OCI-LY3 (cell line): ENCODE measurements at regions not wholly inside any gene's neighbourhood (a gene's known extent, or its start where the extent isn't known, plus 50 kb on each side); places are given as distances from the start of the nearest gene placed in this dataset.

Experiments
- H2AFZ ChIP-seq: fragments of 200-600, 300-600 bp; shearing (Covaris generic); 2 replicates; pipeline ENCODE4 v1.6.0; 2014; ENCODE audit warnings: antibody characterized with exemption, low read depth, low read length
- H3K27ac ChIP-seq: fragments of 200-600, 300-600 bp; sonication (generic); 2 replicates; pipeline ENCODE4 v1.5.1; 2014; ENCODE audit warnings: mild to moderate bottlenecking, low read length, moderate library complexity, mixed read lengths
- H3K27me3 ChIP-seq: fragments of 200-600, 300-600 bp; sonication (generic); 2 replicates; pipeline ENCODE4 v1.6.1; 2014; ENCODE audit warnings: low read depth, low read length, mixed read lengths
- H3K36me3 ChIP-seq: fragments of 200-600, 300-600 bp; sonication (generic); replicated peaks from 2 replicates; pipeline ENCODE3; 2014; ENCODE audit warnings: low read depth, low read length, mixed read lengths
- H3K4me1 ChIP-seq: fragments of 300-600, 200-600 bp; sonication (generic); 2 replicates; pipeline ENCODE4 v1.6.1; 2014; ENCODE audit warnings: low read length, mixed read lengths
- H3K4me2 ChIP-seq: fragments of 200-600, 300-600 bp; sonication (generic); 2 replicates; pipeline ENCODE4 v1.6.1; 2014; ENCODE audit warnings: low read length, mixed read lengths
- H3K4me3 ChIP-seq: fragments of 300-600, 200-600 bp; sonication (generic); 2 replicates; pipeline ENCODE4 v1.5.1; 2014; ENCODE audit warnings: antibody characterized with exemption, mild to moderate bottlenecking, low read length, moderate library complexity
- H3K79me2 ChIP-seq: fragments of 300-600, 200-600 bp; shearing (Covaris generic); 2 replicates; pipeline ENCODE4 v1.6.1; 2014; ENCODE audit warnings: mild to moderate bottlenecking, low read length, mixed read lengths
- H3K9ac ChIP-seq: fragments of 300-600, 200-600 bp; shearing (Covaris generic); 2 replicates; pipeline ENCODE4 v1.6.0; 2014; ENCODE audit warnings: mild to moderate bottlenecking, low read length, moderate library complexity
- H3K9me3 ChIP-seq: fragments of 200-600, 300-600 bp; shearing (Covaris generic); 2 replicates; pipeline ENCODE4 v1.6.1; 2014; ENCODE audit warnings: low read length, mixed read lengths; ENCODE audit not compliant: insufficient read depth
- H4K20me1 ChIP-seq: fragments of 200-600, 300-600 bp; sonication (generic); 2 replicates; pipeline ENCODE4 v1.6.1; 2016; ENCODE audit warnings: low read length, mixed read lengths; ENCODE audit not compliant: insufficient read depth
- EZH2phosphoT487 ChIP-seq: fragments of 200-600 bp; shearing (Covaris generic); IDR thresholded peaks from 2 replicates; pipeline ENCODE4 v1.6.1; 2018; ENCODE audit warnings: antibody characterized with exemption, mixed run types, low read depth
- TF ChIP-seq, protein P1 (sequence below): fragments of 200-600, 300-600 bp; sonication (generic); IDR thresholded peaks from 2 replicates; pipeline ENCODE4 v1.5.1; 2014; ENCODE audit warnings: antibody characterized with exemption, low read length, low read depth

- no peaks in the 10 kb centered on the region for H3K27me3 ChIP-seq
- no peak overlapping the region for H3K27ac ChIP-seq
- H3K4me2 ChIP-seq = no peak overlapping the region
- no peak overlapping the region for H3K9ac ChIP-seq
- no peaks in the 10 kb centered on the region for H3K79me2 ChIP-seq
- no peak overlapping the region for H2AFZ ChIP-seq
- no peaks in the 10 kb centered on the region for H3K36me3 ChIP-seq
- H4K20me1 ChIP-seq = no peaks in the 10 kb centered on the region
- H3K4me1 ChIP-seq = no peaks in the 10 kb centered on the region
- H3K9me3 ChIP-seq = no peaks in the 10 kb centered on the region
- no peak overlapping the region for H3K4me3 ChIP-seq
- no peak for TF ChIP-seq EZH2phosphoT487
- TF ChIP-seq, protein P1, sequence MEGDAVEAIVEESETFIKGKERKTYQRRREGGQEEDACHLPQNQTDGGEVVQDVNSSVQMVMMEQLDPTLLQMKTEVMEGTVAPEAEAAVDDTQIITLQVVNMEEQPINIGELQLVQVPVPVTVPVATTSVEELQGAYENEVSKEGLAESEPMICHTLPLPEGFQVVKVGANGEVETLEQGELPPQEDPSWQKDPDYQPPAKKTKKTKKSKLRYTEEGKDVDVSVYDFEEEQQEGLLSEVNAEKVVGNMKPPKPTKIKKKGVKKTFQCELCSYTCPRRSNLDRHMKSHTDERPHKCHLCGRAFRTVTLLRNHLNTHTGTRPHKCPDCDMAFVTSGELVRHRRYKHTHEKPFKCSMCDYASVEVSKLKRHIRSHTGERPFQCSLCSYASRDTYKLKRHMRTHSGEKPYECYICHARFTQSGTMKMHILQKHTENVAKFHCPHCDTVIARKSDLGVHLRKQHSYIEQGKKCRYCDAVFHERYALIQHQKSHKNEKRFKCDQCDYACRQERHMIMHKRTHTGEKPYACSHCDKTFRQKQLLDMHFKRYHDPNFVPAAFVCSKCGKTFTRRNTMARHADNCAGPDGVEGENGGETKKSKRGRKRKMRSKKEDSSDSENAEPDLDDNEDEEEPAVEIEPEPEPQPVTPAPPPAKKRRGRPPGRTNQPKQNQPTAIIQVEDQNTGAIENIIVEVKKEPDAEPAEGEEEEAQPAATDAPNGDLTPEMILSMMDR = no peak
Observed at GRCh38 chr13:73598020-73598712, 536.0 kb downstream of the KLF12 start.

- Histone ChIP-seq H3K4me1 (no peaks in the 10 kb centered on the region), H3K27ac (no peak overlapping the region), H3K9ac (no peak overlapping the region), H3K36me3 (no peaks in the 10 kb centered on the region), H3K27me3 (no peaks in the 10 kb centered on the region), H4K20me1 (no peaks in the 10 kb centered on the region), H3K9me3 (no peaks in the 10 kb centered on the region), H3K4me2 (no peak overlapping the region), H2AFZ (no peak overlapping the region), H3K79me2 (no peaks in the 10 kb centered on the region), H3K4me3 (no peak overlapping the region)
- TF ChIP-seq, protein P1 = no peak
- TF ChIP-seq EZH2phosphoT487 = no peak
Observed at GRCh38 chr13:73596382-73596781, 537.6 kb downstream of the KLF5 start.

- no peaks in the 10 kb centered on the region for H3K4me1 ChIP-seq
- no peaks in the 10 kb centered on the region for H3K9me3 ChIP-seq
Observed at GRCh38 chr13:73593199-73593765, 534.5 kb downstream of the KLF5 start.

GRCh38 chr13:73591861-73592260 lies 533.1 kb downstream of the KLF5 start:
- H4K20me1 ChIP-seq = no peaks in the 10 kb centered on the region
- no peaks in the 10 kb centered on the region for H3K4me1 ChIP-seq
- no peak overlapping the region for H3K4me2 ChIP-seq
- no peak overlapping the region for H2AFZ ChIP-seq
- no peak overlapping the region for H3K4me3 ChIP-seq
- TF ChIP-seq, protein P1 = no peak
- TF ChIP-seq EZH2phosphoT487 = no peak
- H3K36me3 ChIP-seq = no peaks in the 10 kb centered on the region
- no peaks in the 10 kb centered on the region for H3K27me3 ChIP-seq
- no peak overlapping the region for H3K27ac ChIP-seq
- no peaks in the 10 kb centered on the region for H3K9me3 ChIP-seq
- H3K79me2 ChIP-seq = no peaks in the 10 kb centered on the region
- H3K9ac ChIP-seq = no peak overlapping the region

More at GRCh38 chr13:73593199-73593765, 534.5 kb downstream of the KLF5 start:
- Histone ChIP-seq H3K27ac (no peak overlapping the region), H4K20me1 (no peaks in the 10 kb centered on the region), H3K4me2 (no peak overlapping the region), H3K9ac (no peak overlapping the region), H3K27me3 (no peaks in the 10 kb centered on the region), H3K79me2 (no peaks in the 10 kb centered on the region), H3K4me3 (no peak overlapping the region), H3K36me3 (no peaks in the 10 kb centered on the region), H2AFZ (no peak overlapping the region)
- no peak for TF ChIP-seq EZH2phosphoT487
- TF ChIP-seq, protein P1 = no peak
